ENCODE measurements at regions not wholly inside any gene's neighbourhood (a gene's known extent, or its start where the extent isn't known, plus 50 kb on each side); places are given as distances from the start of the nearest gene placed in this dataset.
A peak's percentile ranks its signal among the peaks of the same experiment; 100 is the strongest.

GRCh38 chr9:21570643-21571275, 88.6 kb upstream of the IFNE start:
- no peaks in the 10 kb centered on the region for H3K36me3 Mint-ChIP-seq (ENCODE audit: low read depth)
- no peak overlapping the region for H3K27ac Mint-ChIP-seq (ENCODE audit: unreplicated experiment)

GRCh38 chr9:21574261-21574660, 92.1 kb upstream of the IFNE start:
- no peak for TF ChIP-seq CTCF (IDR thresholded peaks at IDR 0.05)
- no peak for DNase-seq (ENCODE audit: low spot score)
- no peaks in the 10 kb centered on the region for H3K36me3 Mint-ChIP-seq (ENCODE audit: low read depth)
- peaks cover 21% of the 10 kb centered on the region for H3K4me1 Mint-ChIP-seq (ENCODE audit: low read depth)
- no peak overlapping the region for H3K27ac Mint-ChIP-seq (ENCODE audit: unreplicated experiment)
- no peaks in the 10 kb centered on the region for H3K9me3 Mint-ChIP-seq (ENCODE audit: low read depth)
- H3K27me3 Mint-ChIP-seq (ENCODE audit: low read depth): peaks cover 12% of the 10 kb centered on the region
- H3K4me3 Mint-ChIP-seq (ENCODE audit: unreplicated experiment): no peak overlapping the region

More at GRCh38 chr9:21570643-21571275, 88.6 kb upstream of the IFNE start:
- Mint-ChIP-seq H3K27me3 (ENCODE audit: low read depth) (peaks cover 38% of the 10 kb centered on the region), H3K4me1 (ENCODE audit: low read depth) (peaks cover 2% of the 10 kb centered on the region), H3K4me3 (ENCODE audit: unreplicated experiment) (no peak overlapping the region), H3K9me3 (ENCODE audit: low read depth) (no peaks in the 10 kb centered on the region)
- TF ChIP-seq CTCF (IDR thresholded peaks at IDR 0.05): no peak
- DNase-seq (ENCODE audit: low spot score): no peak

GRCh38 chr9:21576331-21577189, 94.4 kb upstream of the IFNE start:
- H3K27ac Mint-ChIP-seq (ENCODE audit: unreplicated experiment): peak overlapping the region; percentile 98
- DNase-seq (ENCODE audit: low spot score): no peak
- no peak for TF ChIP-seq CTCF (IDR thresholded peaks at IDR 0.05)
- H3K27me3 Mint-ChIP-seq (ENCODE audit: low read depth): peaks cover 2% of the 10 kb centered on the region
- no peaks in the 10 kb centered on the region for H3K36me3 Mint-ChIP-seq (ENCODE audit: low read depth)
- H3K9me3 Mint-ChIP-seq (ENCODE audit: low read depth): no peaks in the 10 kb centered on the region
- H3K4me3 Mint-ChIP-seq (ENCODE audit: unreplicated experiment): peak overlapping the region; percentile 57
- peaks cover 26% of the 10 kb centered on the region for H3K4me1 Mint-ChIP-seq (ENCODE audit: low read depth)

- no peak overlapping the region for H3K4me3 Mint-ChIP-seq (ENCODE audit: unreplicated experiment)
- H3K4me1 Mint-ChIP-seq (ENCODE audit: low read depth): peaks cover 26% of the 10 kb centered on the region
- no peak for DNase-seq (ENCODE audit: low spot score)
- H3K27ac Mint-ChIP-seq (ENCODE audit: unreplicated experiment): no peak overlapping the region
- no peaks in the 10 kb centered on the region for H3K9me3 Mint-ChIP-seq (ENCODE audit: low read depth)
- no peak for TF ChIP-seq CTCF (IDR thresholded peaks at IDR 0.05)
- no peaks in the 10 kb centered on the region for H3K27me3 Mint-ChIP-seq (ENCODE audit: low read depth)
- no peaks in the 10 kb centered on the region for H3K36me3 Mint-ChIP-seq (ENCODE audit: low read depth)
Measured at GRCh38 chr9:21579247-21579671, 97.1 kb upstream of the IFNE start.

GRCh38 chr9:21579743-21580142, 97.6 kb upstream of the IFNE start:
- Mint-ChIP-seq H3K4me3 (ENCODE audit: unreplicated experiment) (no peak overlapping the region), H3K36me3 (ENCODE audit: low read depth) (no peaks in the 10 kb centered on the region), H3K27me3 (ENCODE audit: low read depth) (no peaks in the 10 kb centered on the region), H3K27ac (ENCODE audit: unreplicated experiment) (no peak overlapping the region), H3K9me3 (ENCODE audit: low read depth) (no peaks in the 10 kb centered on the region), H3K4me1 (ENCODE audit: low read depth) (peaks cover 26% of the 10 kb centered on the region)
- DNase-seq (ENCODE audit: low spot score): no peak
- no peak for TF ChIP-seq CTCF (IDR thresholded peaks at IDR 0.05)
